Right lobe of liver (tissue), 6 donors: ENCODE measurements at regions not wholly inside any gene's neighbourhood (a gene's known extent, or its start where the extent isn't known, plus 50 kb on each side); places are given as distances from the start of the nearest gene placed in this dataset.

Experiments
- ATAC-seq, 4 donors: fragments of 200-7000 bp; cut with Tn5 transposase; one replicate each; pipeline ENCODE4 v1.9.1; 2020; ENCODE audit warnings: mild to moderate bottlenecking in 4 of 4, moderate library complexity in 4 of 4
- DNase-seq, 3 donors: peaks; one replicate each; pipeline ENCODE4 v3.0.0-alpha.2; 2020
- H3K27ac ChIP-seq, 3 donors: fragments of 200-600 bp; one replicate each; pipeline ENCODE4 v1.8.0; 2022
- H3K27me3 ChIP-seq, 2 donors: fragments of 200-600 bp; one replicate each; pipeline ENCODE4 v1.8.0; 2022
- H3K36me3 ChIP-seq, 4 donors: fragments of 200-600 bp; sonication (generic) in 1 of 4; one replicate each; pipeline versions ENCODE4 v1.5.1 to v1.8.0; 2017 to 2022; ENCODE audit warnings: control low read depth in 1 of 4
- H3K4me1 ChIP-seq, 4 donors: fragments of 200-600 bp; sonication (generic) in 1 of 4; one replicate each; pipeline versions ENCODE4 v1.5.1 to v1.8.0; 2017 to 2022; ENCODE audit warnings: control low read depth in 1 of 4
- H3K4me3 ChIP-seq, 3 donors: fragments of 200-600 bp; one replicate each; pipeline ENCODE4 v1.8.0; 2022
- H3K9me3 ChIP-seq, 4 donors: fragments of 200-600 bp; sonication (generic) in 1 of 4; one replicate each; pipeline versions ENCODE4 v1.5.1 to v1.8.0; 2017 to 2022; ENCODE audit warnings: control low read depth in 1 of 4
- CTCF ChIP-seq, 4 donors: fragments of 200-600 bp in 3 of 4; fragments of 450-650 bp in 1 of 4; IDR thresholded peaks; one replicate each; pipeline versions ENCODE4 v1.5.1 to v1.8.0; 2016 to 2022; ENCODE audit warnings: antibody characterized with exemption in 4 of 4, mild to moderate bottlenecking in 2 of 4
- POLR2A ChIP-seq: fragments of 450-650 bp; IDR thresholded peaks from one replicate; pipeline ENCODE4 v1.6.1; 2017; ENCODE audit warnings: antibody characterized with exemption, mild to moderate bottlenecking
- WGBS: methylation state at CpG from one replicate; pipeline ENCODE4 v1.1.6; 2018; ENCODE audit warnings: low coverage, low lambda C conversion rate; ENCODE audit not compliant: insufficient coverage; ENCODE audit errors: missing lambda C conversion rate; 5-methylcytosine and 5-hydroxymethylcytosine counted together
- intact Hi-C, 2 donors: fragments of 100-400 bp; cut with DNase I; formaldehyde crosslinking; loops; one replicate each; pipeline versions ENCODE4 v1.11.2 to v1.14.1; 2022
- donor health status: DM: no; HTN: yes; CAD: no.
- donor health status: DM: no; HTN: no; CAD: no.
- donor health status: DM: no; HTN: no; CAD: no.
- donor health status: DM: no; HTN: yes; CAD: no.
- donor health status: DM: no; HTN: yes; CAD: no.

- 69% methylated on average over 4 of the region's 4 CpGs for WGBS
- TF ChIP-seq POLR2A (no peak), CTCF (IDR thresholded peaks at IDR 0.05) (no peak)
- H3K36me3 ChIP-seq, result no peaks in the 10 kb centered on the region
- ATAC-seq (no peak), DNase-seq (no peak)
- H3K9me3 ChIP-seq, result no peaks in the 10 kb centered on the region
- intact Hi-C loops, result no loop called here
- H3K4me3 ChIP-seq, result no peak overlapping the region
- no peaks in the 10 kb centered on the region for H3K4me1 ChIP-seq
- H3K27me3 ChIP-seq, result no peaks in the 10 kb centered on the region
- no peak overlapping the region for H3K27ac ChIP-seq
Observed at GRCh38 chr12:20196767-20197166, 171.6 kb upstream of the PDE3A start.

- Histone ChIP-seq H3K36me3 (no peaks in the 10 kb centered on the region), H3K4me3 (no peak overlapping the region), H3K27me3 (no peaks in the 10 kb centered on the region), H3K4me1 (no peaks in the 10 kb centered on the region), H3K27ac (no peak overlapping the region), H3K9me3 (no peaks in the 10 kb centered on the region)
- intact Hi-C loops, result no loop called here
- no peak for TF ChIP-seq CTCF (IDR thresholded peaks at IDR 0.05)
- no peak for TF ChIP-seq POLR2A
- ATAC-seq (no peak), DNase-seq (no peak)
Observed at GRCh38 chr12:20197411-20197810, 170.9 kb upstream of the PDE3A start.

- WGBS, result 78% methylated on average over 3 of the region's 3 CpGs
- Histone ChIP-seq H3K4me3 (no peak overlapping the region), H3K36me3 (no peaks in the 10 kb centered on the region), H3K9me3 (no peaks in the 10 kb centered on the region), H3K4me1 (no peaks in the 10 kb centered on the region), H3K27ac (no peak overlapping the region), H3K27me3 (no peaks in the 10 kb centered on the region)
- DNase-seq, result no peak
- TF ChIP-seq POLR2A (no peak), CTCF (IDR thresholded peaks at IDR 0.05) (no peak)
- ATAC-seq, result no peak
- intact Hi-C loops, result no loop called here
Observed at GRCh38 chr12:20199780-20200179, 168.6 kb upstream of the PDE3A start.

DNA sequence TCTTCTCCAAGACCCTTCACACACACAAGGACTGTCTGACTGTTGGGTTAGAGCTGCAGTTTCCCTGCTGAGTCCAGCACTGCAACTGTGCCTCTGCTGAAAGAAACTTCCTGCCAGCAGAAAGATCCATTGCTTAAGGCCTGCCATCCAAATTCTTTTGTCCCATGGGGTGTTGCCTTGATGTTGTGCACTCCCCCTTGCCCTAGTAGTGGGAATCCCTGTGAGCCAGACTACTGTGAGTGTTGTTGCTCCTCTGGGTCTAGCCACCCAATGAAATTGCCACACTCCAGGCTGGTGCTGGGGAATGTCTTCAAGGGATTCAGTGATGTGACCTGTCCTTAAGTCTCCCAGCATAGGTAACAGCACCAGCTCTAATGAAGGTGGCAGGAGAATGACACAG is 166.6 kb upstream of the PDE3A start:
- no peaks in the 10 kb centered on the region for H3K9me3 ChIP-seq
- H3K4me3 ChIP-seq, result no peak overlapping the region
- no peak for DNase-seq
- H3K27ac ChIP-seq, result no peak overlapping the region
- no peaks in the 10 kb centered on the region for H3K27me3 ChIP-seq
- no peak for ATAC-seq
- no peaks in the 10 kb centered on the region for H3K4me1 ChIP-seq
- TF ChIP-seq POLR2A (no peak), CTCF (IDR thresholded peaks at IDR 0.05) (no peak)
- H3K36me3 ChIP-seq, result no peaks in the 10 kb centered on the region
- intact Hi-C loops, result no loop called here

DNA sequence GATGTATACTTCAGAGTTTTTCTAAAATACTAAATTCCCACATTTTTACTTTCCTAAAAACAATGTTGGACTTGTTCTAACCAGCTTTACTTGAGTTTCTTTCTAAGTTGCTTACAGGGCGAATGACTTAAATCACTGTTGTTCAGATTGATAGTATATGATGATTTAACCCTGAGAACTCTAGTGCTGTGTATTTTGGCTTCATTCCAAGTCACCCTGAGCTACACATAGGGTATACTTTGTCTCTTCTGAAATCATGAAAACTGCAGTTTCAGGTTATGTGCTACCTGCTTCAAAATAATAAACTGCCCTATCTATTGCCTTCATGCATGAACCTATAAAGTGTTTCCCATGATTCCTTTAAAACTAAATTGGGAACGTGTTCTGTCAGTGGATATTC is 162.5 kb upstream of the PDE3A start:
- Histone ChIP-seq H3K27ac (no peak overlapping the region), H3K36me3 (no peaks in the 10 kb centered on the region), H3K9me3 (no peaks in the 10 kb centered on the region), H3K27me3 (no peaks in the 10 kb centered on the region), H3K4me3 (no peak overlapping the region), H3K4me1 (no peaks in the 10 kb centered on the region)
- WGBS, result 64% methylated on average over 2 of the region's 2 CpGs
- no peak for TF ChIP-seq CTCF (IDR thresholded peaks at IDR 0.05)
- TF ChIP-seq POLR2A, result no peak
- intact Hi-C loops, result no loop called here
- ATAC-seq (no peak), DNase-seq (no peak)
